GM19324 (cell line): ENCODE measurements at regions not wholly inside any gene's neighbourhood (a gene's known extent, or its start where the extent isn't known, plus 50 kb on each side); places are given as distances from the start of the nearest gene placed in this dataset.

Experiments
- ATAC-seq: cut with Tn5 transposase; IDR thresholded peaks from one replicate; pipeline ENCODE4 v1.9.1; 2021; ENCODE audit warnings: mild to moderate bottlenecking, moderate library complexity; ENCODE audit not compliant: unreplicated experiment, low FRiP score

DNA sequence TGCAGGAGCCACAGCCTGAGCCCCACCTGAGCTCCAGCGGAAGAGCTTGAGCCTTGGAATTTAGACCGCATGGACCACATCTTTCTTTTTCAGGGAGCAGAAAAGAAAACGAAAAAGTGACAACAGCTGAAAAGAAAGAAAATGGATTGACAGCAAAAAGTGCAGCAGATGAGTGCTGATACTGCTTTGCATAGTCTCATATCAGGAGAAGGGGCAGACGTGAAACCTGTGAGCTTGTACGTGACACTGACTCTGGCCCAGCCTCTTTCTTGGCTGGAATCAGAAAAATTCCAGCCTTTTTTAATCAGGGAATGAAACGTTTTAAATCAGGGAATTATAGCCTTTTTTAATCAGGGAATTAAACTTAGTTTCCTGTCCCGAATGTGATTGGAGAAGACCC, 1296.5 kb downstream of the TMEM121 start:
- ATAC-seq, result no peak

DNA sequence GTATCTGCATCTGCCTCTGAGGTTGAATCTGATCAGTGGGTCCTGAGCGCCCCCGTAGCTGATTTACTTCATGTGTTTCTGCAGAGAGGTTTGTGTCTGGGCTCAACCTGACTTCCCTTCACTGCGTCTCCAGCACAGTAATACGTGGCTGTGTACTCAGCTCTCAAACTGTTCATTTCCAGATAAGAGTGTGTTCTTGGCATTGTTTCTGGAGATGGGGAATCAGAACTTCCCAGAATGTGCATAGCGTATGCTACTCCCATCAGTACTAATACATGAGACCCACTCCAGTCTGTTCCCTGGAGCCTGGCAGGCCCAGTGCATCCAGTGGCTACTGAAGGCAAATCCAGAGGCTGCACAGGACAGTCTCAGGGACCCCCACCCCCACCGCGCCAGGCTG, 1297.2 kb downstream of the TMEM121 start:
- ATAC-seq, result no peak

DNA sequence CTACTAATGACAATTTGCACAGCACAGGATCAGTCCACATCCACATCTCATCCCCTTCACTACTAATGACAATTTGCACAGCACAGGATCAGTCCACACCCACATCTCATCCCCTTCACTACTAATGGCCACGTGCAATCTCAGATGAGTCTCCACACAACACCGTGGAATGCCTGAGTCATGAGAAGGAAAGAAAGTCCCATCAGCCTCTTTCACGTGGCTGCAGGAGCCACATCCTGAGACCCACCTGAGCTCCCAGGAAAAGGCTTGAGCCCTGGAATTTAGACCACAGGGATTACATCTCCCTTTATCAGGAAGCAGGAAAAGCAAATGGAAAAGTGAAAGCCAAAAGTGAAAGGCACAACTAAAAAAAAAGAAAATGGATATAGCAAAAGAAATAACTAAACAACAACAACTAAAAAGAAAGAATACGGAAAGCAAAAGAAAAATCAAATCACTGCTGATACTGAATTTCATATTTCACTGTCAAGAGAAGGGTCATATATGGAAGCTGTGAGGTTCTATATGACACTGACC, 1300.5 kb downstream of the TMEM121 start:
- ATAC-seq, result no peak

DNA sequence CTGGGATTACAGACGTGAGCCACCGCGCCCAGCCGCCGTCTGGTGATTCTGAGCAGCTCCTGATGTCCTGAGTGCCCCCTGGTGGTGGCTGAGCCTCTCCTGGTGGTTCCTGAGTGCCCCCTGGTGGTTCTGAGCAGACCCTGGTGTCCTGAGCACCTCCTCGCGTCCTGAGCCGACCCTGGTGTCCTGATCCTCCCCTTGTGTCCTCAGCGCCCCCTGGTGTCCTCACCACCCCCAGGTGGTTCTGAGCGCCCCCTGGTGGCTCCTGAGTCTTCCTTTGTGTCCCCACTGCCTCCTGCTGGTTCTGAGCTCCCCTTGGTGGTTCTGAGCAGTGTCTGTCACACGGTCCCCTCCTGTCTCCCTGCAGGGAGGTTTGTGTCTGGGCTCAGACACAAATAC, 1304.9 kb downstream of the TMEM121 start:
- no peak for ATAC-seq

DNA sequence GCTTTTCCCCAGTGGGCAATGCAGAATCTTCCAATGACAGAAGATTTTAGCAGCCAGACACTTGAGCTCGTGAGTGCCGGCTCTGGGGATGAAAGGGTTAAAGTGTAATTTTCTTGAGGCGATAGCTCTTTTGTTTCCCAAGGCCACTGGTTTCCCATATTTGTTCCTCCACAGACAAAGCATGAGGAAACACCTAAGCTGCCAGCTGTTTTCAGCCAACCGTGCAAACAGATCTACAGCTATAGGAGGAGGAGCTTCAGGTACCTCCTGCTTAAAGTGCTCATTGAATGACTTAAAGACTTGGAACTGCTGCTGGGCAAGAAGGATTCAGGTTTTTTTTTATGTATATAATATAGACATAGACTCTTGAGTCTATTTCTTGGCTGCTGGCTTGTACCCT, 1311.5 kb downstream of the TMEM121 start:
- no peak for ATAC-seq

DNA sequence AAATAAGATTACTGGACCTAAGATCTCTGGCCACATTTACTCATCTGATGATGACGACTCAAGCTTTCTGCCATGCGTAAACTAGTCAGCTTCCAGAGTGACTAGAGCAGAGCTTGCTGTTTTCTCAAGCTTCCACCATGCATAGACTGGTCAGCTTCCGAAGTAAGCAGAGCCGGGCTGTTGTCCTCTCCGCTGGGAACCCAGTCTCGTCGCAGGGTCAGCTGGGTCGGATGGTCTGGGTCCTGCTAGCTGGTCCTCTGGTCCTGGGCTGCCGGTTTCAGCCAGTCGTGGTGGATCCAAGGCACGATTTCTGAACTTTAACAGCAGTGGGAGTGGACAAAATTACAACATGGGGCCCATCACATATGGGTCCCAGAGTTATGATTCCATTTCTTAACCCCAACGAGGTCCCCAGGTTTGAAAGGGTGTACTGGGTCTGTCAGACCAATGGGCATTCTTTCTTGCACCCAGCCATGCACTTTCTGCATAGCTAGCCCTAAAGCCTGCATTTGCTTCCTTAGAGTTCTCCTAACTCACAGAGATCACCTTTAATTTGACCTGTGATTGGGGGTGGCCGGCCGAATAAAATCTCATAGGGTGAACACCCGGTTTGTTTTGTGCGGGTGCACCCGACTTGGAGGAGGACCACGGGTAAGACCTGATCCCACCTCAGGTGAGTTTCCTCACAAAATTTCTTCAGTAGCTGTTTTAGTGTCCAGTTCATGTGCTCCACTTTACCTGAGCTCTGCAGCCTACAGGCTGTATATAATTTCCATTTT, 1312.8 kb downstream of the TMEM121 start:
- no peak for ATAC-seq

DNA sequence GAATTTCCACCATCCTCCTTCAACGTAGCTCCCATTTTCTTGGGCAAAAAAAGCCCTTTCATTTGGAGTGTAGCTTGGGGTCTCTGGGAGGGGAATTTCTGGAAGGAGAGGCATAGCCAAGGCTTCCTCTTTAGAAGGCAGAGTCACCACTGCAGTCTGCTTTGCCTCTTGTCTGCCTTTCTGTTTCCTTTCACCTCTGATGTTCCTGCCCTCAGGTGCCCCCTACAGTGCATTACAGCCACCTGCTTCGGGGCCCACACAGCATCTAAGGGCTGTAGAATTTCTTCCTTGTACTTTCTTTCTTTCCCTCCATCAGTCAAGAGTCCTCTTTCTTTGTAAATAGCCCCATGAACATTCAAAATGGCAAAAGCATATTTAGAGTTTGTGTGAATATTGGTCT, 1313.9 kb downstream of the TMEM121 start:
- no peak for ATAC-seq

DNA sequence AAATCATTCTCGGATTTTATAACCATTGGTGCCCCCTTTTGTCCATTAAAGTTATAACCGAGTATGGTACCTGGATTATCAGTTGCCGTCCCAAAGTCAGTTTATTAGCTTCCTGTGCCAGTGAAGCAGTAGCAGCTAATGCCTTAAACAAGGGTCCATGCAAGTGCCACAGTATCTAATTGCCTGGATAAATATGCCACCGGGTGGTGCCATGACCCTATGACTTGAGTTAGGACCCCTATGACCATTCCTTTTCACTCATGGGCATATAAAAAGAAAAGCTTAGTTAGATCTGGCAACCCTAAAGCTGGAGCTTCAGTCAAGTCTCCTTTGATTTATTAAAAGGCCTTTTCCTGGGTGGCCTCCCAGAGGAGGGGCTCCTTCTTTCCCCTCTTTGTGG, 1314.6 kb downstream of the TMEM121 start:
- no peak for ATAC-seq

DNA sequence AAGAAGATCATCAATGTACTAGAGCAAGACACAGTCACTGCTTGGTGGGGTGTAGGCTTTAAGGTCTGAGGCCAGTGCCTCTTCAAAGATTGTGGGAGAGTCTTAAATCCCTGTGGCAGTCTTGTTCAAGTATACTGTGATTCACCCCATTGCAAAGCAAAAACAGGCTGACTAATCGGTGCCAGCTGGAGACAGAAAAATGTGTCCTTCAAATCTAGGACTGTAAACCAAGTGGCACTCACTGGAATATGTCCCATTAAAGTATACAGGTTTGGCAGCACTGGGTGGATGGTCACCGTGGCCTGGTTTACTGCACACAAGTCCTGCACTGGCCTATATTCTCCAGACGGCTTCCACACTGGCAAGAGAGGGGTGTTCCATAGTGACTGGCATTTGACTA, 1315.3 kb downstream of the TMEM121 start:
- no peak for ATAC-seq

DNA sequence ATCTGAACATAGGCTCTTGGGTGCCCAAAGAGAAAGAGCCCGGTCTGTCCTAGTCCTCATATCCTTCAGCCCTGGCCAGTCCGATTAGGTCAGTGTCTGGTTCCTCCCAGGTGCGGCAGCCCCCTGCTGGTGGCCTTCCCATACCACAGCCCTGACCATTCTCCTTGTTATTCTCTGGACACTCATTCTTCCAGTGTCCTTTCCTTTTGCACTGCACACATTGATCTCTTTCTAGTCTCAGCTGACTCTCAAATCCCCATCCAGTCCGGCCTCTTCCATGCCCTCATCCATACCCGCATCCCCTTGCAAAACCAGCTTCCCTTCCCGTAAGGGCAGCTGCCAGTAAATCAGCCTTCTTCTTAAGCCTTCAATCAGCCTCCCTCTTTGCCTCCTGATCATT, 1316.3 kb downstream of the TMEM121 start:
- ATAC-seq, result no peak

DNA sequence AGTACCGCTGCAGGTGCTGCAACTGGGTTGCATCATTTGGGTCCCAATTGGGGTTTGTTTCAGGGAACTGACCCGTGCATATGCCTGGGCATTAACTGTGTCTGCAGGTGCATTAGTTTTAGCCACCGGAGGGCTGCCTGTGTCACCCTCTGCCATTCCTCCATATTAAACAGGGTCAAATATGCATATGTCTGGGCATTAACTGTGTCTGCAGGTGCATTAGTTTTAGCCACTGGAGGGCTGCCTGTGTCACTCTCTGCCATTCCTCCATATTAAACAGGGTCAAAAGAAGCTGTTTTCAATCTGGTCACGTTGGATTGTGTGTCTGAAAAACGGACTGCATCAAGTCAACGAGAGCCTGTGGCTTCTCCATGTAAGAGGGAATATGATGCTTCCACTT, 1317.0 kb downstream of the TMEM121 start:
- ATAC-seq, result no peak

DNA sequence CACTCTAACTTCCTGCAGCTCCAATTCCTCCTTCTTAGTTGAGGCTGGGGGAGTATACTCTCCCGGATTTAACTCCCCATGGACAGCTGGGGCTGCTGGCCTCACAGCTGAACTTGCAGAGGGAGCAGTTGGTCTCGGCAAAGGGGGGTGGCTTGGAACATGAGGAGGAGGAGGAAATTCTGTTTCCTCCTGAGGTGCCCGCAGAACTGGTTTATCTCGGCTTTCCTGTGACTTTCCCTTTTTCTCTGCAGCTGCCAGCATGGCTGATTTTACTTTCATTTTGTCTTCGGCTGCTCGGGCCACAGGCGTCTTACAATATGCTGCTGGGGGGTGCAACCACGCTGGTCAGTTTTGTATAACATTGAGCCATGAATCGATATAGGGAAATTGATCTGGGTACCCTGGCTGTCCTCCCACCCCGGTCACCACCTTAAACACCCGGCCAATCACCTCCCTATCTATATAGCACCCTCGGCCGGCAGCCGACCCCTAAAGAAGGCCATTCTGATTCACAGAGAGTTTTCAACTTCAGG, 1317.6 kb downstream of the TMEM121 start:
- no peak for ATAC-seq

DNA sequence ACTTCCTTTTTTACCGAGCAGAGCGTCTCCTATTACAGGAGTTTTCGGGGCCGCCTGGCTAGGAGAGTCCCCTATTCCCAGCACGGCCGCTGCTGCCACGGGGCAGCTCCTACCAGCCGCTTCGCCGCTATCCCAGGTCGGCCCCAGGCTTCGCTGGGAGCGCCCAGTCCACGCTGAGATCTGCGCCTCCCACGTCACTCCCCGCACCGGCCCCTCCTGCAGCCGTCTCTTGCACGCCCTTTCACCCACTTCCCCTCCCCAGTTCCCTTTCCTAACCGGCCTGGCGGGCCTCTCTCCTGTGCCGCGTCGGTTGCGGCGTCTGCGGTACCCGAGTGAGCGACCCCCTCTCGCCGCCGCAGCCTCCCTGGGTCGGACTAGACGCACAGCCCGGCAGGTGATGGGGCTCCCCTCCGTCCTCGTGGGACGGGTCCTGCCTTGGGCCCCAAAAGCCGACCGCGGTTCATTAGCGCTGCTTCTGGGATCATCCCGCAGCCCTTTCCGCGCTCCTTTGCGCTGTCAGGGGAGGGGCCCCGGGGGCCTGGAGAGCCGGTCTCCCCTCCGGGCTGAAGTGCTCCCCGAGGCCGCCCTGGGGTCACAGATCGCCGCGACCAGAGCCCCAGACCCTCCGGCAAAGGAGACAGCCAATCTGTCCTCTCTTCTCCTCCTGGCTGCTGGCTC, 1318.4 kb downstream of the TMEM121 start:
- peak; percentile 44 for ATAC-seq

DNA sequence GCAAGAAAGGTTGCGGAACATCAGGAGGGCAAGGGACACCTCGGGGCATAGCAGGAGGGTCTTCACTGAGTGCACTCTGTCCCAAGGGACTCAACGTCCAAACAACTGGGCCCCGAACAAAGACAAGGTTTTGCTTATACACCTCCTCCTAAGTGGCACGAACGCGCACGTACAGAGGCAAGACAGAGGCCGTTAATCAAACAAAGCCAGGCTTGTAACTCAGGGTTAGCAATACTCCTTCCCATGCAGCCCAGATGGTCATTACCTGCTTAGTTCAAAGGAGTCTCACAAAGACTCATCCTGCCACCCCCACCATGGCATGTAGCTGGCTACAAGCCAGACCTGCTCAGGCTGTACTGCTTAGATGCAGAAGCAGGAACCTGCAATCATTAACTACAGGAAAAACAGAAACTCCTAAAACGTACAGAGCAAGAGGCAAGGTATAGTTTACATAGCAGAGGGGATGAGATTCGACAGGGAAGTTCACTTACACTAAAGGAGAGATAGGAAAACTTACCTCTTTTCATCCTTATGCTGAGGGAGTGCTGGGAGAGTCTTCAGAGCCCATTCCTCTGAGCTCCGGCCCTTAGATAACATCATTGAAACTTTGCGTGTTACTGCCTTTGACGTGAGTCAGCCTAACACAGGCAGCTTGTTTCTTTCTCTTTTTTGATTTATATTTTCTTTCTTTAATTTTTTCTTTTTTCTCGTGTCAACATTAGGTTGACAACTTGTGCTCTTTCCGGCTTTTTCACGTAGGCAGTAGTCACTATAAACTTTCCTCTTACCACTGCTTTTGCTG, 1319.1 kb downstream of the TMEM121 start:
- ATAC-seq, result peak; percentile 40

DNA sequence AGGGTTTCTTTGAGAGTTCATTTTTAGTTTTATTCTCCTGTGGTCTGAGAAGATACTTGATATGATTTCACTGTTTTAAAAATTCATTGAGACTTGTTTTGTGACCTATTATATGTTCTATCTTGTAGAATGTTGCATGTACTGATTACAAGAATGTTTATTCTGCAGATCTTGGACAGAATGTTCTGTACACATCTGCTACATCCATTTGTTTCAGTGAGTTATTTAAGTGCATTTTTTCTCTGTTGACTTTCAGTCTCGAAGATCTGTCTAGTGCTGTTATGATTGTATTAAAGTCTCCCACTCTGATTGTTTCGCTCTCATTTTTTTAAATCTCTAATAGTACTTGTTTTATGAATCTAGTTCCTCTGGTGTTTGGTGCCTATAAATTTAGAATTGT, 1319.8 kb downstream of the TMEM121 start:
- no peak for ATAC-seq

DNA sequence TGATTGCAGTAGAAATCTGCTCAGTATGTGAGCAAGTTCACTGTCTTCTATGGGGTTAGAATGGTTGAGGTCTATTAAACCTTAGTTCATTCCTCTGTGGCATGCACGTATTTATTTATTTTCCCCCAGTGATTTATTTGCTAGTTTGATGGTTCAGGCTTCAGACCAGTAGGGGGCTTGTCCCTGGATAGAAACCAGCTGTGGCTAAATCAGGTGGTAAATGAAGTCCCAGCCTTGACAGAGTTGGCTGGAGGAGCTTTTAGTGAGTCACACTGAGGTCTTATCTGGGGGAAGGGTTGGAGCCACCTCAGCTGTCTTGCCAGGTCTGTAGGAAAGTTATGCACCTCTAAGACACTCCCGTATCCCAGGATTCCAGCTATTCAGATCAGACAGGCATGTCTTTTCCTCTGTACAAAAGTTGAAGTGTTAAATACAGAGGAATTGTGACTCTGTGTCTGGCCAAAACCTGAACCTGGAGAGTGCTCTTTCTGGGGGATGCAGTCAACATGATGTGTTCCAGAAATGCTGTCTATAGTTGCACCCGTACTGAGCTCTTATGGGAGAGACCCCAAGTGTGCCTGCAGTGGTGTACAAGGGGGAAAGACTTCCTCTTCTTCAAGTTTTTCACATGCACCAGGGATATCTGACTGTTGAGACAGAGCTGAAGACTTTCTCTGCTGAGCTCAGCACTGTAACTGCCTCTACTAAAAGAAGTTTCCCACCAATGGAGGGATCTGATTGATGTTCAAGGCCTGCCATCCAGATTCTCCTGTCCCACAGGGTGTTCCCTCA, 1322.1 kb downstream of the TMEM121 start:
- no peak for ATAC-seq

DNA sequence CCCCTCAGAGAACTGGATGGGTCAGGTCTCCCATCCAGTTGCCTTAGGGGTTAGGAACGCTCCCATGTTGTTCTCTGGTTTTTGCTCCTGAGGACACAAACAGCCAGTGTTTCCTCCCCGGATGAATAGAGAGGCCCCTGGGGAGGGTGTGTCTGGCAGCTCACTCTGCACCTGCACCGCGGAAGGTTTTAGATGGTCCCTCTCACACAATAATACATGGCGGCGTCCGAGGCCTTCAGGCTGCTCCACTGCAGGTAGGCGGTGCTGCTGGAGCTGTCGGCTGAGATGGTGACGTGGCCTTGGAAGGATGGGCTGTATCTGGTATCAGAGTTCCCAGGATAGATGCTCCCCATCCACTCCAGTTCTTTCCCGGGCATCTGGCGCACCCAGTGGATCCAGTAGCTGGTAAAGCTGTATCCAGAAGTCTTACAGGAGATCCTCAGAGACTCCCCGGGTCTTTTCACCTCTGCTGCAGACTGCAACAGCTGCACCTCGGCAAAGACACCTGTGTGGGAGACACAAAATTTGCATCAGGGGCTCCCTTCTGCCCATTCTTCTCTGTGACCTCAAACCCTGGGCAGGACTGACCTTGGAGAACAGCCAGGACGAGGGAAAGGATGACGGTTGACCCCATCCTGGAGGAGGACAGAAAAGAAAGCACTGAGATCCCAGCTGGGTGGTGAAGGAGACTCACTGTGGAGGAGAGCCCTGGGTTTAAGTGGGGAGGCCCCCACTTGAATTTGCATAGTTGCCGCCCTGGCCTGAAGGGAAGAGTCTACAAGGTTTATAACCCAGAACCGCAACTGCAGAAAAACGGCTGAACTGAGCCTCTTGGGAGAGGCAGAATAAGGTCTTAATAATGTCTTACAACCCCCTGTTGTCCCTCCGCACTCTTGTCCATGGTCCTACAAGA, 1324.8 kb downstream of the TMEM121 start:
- ATAC-seq, result peak; percentile 71

DNA sequence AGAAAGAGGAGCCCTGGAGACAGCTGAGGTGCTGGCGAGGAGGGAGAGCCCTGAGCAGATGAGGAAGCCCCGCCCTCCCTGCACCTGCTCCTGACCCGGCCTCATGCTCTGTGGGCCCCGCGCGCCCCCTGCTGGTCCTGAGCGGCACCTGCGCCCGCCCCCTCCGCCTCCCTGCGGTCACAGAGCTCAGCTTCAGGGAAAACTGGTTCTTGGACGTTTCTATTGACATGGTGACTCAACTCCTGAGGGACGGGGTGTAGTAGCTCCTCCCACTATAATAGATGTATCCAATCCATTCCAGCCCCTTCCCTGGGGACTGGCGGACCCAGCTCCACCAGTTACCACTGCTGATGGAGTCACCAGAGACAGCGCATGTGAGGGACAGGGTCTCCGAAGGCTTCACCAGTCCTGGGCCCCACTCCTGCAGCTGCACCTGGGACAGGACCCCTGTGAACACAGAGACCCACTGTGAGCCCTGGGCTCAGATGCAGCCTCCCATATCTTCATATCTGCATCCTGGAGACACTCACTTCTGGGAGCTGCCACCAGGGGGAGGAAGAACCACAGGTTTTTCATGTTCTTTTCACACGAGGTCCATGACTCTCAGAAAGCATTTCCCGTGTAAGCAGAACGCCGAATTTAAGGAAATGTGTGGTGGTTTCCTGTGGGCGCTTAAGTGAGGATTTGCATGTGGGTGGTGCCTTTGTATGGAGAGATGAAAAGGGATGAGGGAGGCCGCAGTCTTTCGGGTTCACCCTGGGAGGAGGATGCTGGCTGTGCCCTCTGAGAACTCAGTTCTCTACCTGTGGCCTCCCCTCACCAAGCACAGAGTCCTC, 1346.4 kb downstream of the TMEM121 start:
- peak; percentile 51 for ATAC-seq
